HL-60 (cell line): ENCODE measurements at regions not wholly inside any gene's neighbourhood (a gene's known extent, or its start where the extent isn't known, plus 50 kb on each side); places are given as distances from the start of the nearest gene placed in this dataset.

Experiments used
- GABPA ChIP-seq: IDR thresholded peaks from 2 replicates; pipeline ENCODE4 v1.6.1; 2012; ENCODE audit warnings: low read depth
- POLR2AphosphoS5 ChIP-seq: IDR thresholded peaks from 2 replicates; pipeline ENCODE4 v1.6.1; 2012; ENCODE audit warnings: low read depth
- TF ChIP-seq, protein P1 (sequence below): IDR thresholded peaks from one replicate; pipeline ENCODE4 v1.5.1; 2011; ENCODE audit warnings: low read length, control low read depth, inconsistent platforms; ENCODE audit not compliant: insufficient read depth

DNA sequence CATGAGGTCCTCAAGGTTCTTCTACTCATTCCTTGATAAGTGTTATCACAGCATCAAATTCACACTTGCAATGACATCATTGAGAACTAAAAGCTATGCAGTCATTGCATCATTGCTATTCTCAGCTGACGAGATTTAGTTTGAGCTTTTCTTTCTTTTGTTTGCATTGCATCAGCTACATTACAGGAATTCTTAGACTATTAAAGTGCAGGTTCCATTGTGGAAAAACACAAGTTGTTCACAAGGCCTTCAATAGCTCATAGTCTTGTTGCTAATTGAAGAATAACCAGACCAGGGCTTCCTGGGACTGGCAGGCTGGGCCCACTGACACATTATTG, 139.3 kb downstream of the CXCL12 start:
- TF ChIP-seq, protein P1, sequence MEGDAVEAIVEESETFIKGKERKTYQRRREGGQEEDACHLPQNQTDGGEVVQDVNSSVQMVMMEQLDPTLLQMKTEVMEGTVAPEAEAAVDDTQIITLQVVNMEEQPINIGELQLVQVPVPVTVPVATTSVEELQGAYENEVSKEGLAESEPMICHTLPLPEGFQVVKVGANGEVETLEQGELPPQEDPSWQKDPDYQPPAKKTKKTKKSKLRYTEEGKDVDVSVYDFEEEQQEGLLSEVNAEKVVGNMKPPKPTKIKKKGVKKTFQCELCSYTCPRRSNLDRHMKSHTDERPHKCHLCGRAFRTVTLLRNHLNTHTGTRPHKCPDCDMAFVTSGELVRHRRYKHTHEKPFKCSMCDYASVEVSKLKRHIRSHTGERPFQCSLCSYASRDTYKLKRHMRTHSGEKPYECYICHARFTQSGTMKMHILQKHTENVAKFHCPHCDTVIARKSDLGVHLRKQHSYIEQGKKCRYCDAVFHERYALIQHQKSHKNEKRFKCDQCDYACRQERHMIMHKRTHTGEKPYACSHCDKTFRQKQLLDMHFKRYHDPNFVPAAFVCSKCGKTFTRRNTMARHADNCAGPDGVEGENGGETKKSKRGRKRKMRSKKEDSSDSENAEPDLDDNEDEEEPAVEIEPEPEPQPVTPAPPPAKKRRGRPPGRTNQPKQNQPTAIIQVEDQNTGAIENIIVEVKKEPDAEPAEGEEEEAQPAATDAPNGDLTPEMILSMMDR: no peak
- TF ChIP-seq GABPA (no peak), POLR2AphosphoS5 (no peak)
